ENCODE measurements at regions not wholly inside any gene's neighbourhood (a gene's known extent, or its start where the extent isn't known, plus 50 kb on each side); places are given as distances from the start of the nearest gene placed in this dataset.

GRCh38 chr10:47053081-47053798, 142.0 kb downstream of the PTPN20 start:
- no peak for DNase-seq
- no peaks in the 10 kb centered on the region for H3K9me3 ChIP-seq
- H3K4me1 ChIP-seq, result no peaks in the 10 kb centered on the region
- 91 to 93% methylated on average over 7 of the region's 7 CpGs for WGBS, 2 donors
- H3K36me3 ChIP-seq, result no peaks in the 10 kb centered on the region
- TF ChIP-seq POLR2A (IDR thresholded peaks at IDR 0.05) (no peak), CTCF (IDR thresholded peaks at IDR 0.05) (no peak)
- intact Hi-C loops (cut with DNase I), result no loop called here
- H3K27me3 ChIP-seq, result no peaks in the 10 kb centered on the region
- no peak overlapping the region for H3K27ac ChIP-seq
- no peak overlapping the region for H3K4me3 ChIP-seq (replicated peaks in 1 of 3)

- intact Hi-C loops (cut with DNase I), result no loop called here
- DNase-seq, result no peak
- Histone ChIP-seq H3K4me1 (no peaks in the 10 kb centered on the region), H3K36me3 (no peaks in the 10 kb centered on the region), H3K4me3 (replicated peaks in 1 of 3) (no peak overlapping the region), H3K9me3 (no peaks in the 10 kb centered on the region), H3K27ac (no peak overlapping the region), H3K27me3 (no peaks in the 10 kb centered on the region)
- no peak for TF ChIP-seq CTCF (IDR thresholded peaks at IDR 0.05)
- TF ChIP-seq POLR2A (IDR thresholded peaks at IDR 0.05), result no peak
- WGBS, 2 donors, result 86 to 93% methylated on average over 2 of the region's 2 CpGs
Observed at GRCh38 chr10:47054974-47055373, 143.7 kb downstream of the PTPN20 start.

GRCh38 chr10:47055386-47056246, 144.4 kb downstream of the PTPN20 start:
- H3K9me3 ChIP-seq, result no peaks in the 10 kb centered on the region
- no peak for DNase-seq
- H3K4me1 ChIP-seq, result no peaks in the 10 kb centered on the region
- intact Hi-C loops (cut with DNase I), result no loop called here
- H3K27me3 ChIP-seq, result no peaks in the 10 kb centered on the region
- H3K4me3 ChIP-seq (replicated peaks in 1 of 3), result no peak overlapping the region
- H3K36me3 ChIP-seq, result no peaks in the 10 kb centered on the region
- TF ChIP-seq POLR2A (IDR thresholded peaks at IDR 0.05) (no peak), CTCF (IDR thresholded peaks at IDR 0.05) (no peak)
- no peak overlapping the region for H3K27ac ChIP-seq
- 79 to 80% methylated on average over 8 to 9 of the region's 10 CpGs for WGBS, 2 donors

- DNase-seq, result no peak
- 93 to 100% methylated on average over 1 of the region's 1 CpG for WGBS, 2 donors
- no peaks in the 10 kb centered on the region for H3K27me3 ChIP-seq
- intact Hi-C loops (cut with DNase I), result no loop called here
- no peak overlapping the region for H3K4me3 ChIP-seq (replicated peaks in 1 of 3)
- no peaks in the 10 kb centered on the region for H3K4me1 ChIP-seq
- no peak for TF ChIP-seq CTCF (IDR thresholded peaks at IDR 0.05)
- no peak for TF ChIP-seq POLR2A (IDR thresholded peaks at IDR 0.05)
- H3K36me3 ChIP-seq, result no peaks in the 10 kb centered on the region
- H3K9me3 ChIP-seq, result no peaks in the 10 kb centered on the region
- H3K27ac ChIP-seq, result no peak overlapping the region
Observed at GRCh38 chr10:47056247-47056510, 145.0 kb downstream of the PTPN20 start.

GRCh38 chr10:47057471-47057870, 146.2 kb downstream of the PTPN20 start:
- peaks cover 0 to 6% of the 10 kb centered on the region in 2 donors for H3K4me1 ChIP-seq
- intact Hi-C loops (cut with DNase I), result no loop called here
- H3K27ac ChIP-seq, result no peak overlapping the region
- no peaks in the 10 kb centered on the region for H3K27me3 ChIP-seq
- H3K36me3 ChIP-seq, result no peaks in the 10 kb centered on the region
- H3K4me3 ChIP-seq (replicated peaks in 1 of 3), result no peak overlapping the region
- H3K9me3 ChIP-seq, result no peaks in the 10 kb centered on the region
- 90 to 96% methylated on average over 6 of the region's 6 CpGs for WGBS, 2 donors
- DNase-seq, result no peak
- TF ChIP-seq CTCF (IDR thresholded peaks at IDR 0.05) (no peak), POLR2A (IDR thresholded peaks at IDR 0.05) (no peak)

Data from thyroid gland (tissue), 4 donors.